NB4 (cell line): ENCODE measurements at regions not wholly inside any gene's neighbourhood (a gene's known extent, or its start where the extent isn't known, plus 50 kb on each side); places are given as distances from the start of the nearest gene placed in this dataset.

Source experiments
- DNase-seq: peaks from one replicate; pipeline ENCODE4 v3.0.0; 2010; ENCODE audit warnings: low read depth
- H3K4me3 ChIP-seq: one replicate; pipeline ENCODE4 v1.5.1; 2011; ENCODE audit warnings: mild to moderate bottlenecking, low read depth, low read length, moderate library complexity
- MYC ChIP-seq: IDR thresholded peaks from 2 replicates; pipeline ENCODE4 v1.6.1; 2011; ENCODE audit warnings: low read depth, low read length
- POLR2A ChIP-seq: IDR thresholded peaks from 2 replicates; pipeline ENCODE4 v1.6.1; 2011; ENCODE audit warnings: mild to moderate bottlenecking; ENCODE audit not compliant: insufficient read length; ENCODE audit errors: extremely low read depth
- TF ChIP-seq, protein P1 (sequence below): IDR thresholded peaks from 2 replicates; pipeline ENCODE4 v1.6.1; 2011; ENCODE audit warnings: low read depth, low read length
- TF ChIP-seq, protein P2 (sequence below): IDR thresholded peaks from one replicate; pipeline ENCODE4 v1.5.1; 2012; ENCODE audit warnings: low read depth, low read length

GRCh38 chr1:221414772-221415539 lies 326.9 kb downstream of the DUSP10 start:
- DNase-seq = no peak
- no peak for TF ChIP-seq POLR2A
- TF ChIP-seq, protein P1, sequence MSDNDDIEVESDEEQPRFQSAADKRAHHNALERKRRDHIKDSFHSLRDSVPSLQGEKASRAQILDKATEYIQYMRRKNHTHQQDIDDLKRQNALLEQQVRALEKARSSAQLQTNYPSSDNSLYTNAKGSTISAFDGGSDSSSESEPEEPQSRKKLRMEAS = no peak
- TF ChIP-seq MYC = no peak
- TF ChIP-seq, protein P2, sequence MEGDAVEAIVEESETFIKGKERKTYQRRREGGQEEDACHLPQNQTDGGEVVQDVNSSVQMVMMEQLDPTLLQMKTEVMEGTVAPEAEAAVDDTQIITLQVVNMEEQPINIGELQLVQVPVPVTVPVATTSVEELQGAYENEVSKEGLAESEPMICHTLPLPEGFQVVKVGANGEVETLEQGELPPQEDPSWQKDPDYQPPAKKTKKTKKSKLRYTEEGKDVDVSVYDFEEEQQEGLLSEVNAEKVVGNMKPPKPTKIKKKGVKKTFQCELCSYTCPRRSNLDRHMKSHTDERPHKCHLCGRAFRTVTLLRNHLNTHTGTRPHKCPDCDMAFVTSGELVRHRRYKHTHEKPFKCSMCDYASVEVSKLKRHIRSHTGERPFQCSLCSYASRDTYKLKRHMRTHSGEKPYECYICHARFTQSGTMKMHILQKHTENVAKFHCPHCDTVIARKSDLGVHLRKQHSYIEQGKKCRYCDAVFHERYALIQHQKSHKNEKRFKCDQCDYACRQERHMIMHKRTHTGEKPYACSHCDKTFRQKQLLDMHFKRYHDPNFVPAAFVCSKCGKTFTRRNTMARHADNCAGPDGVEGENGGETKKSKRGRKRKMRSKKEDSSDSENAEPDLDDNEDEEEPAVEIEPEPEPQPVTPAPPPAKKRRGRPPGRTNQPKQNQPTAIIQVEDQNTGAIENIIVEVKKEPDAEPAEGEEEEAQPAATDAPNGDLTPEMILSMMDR = no peak
- H3K4me3 ChIP-seq = no peak overlapping the region

- no peak overlapping the region for H3K4me3 ChIP-seq
- TF ChIP-seq POLR2A (no peak), MYC (no peak)
- TF ChIP-seq, protein P2 = no peak
- TF ChIP-seq, protein P1 = no peak
- DNase-seq = no peak
Measured at GRCh38 chr1:221415651-221416050, 326.2 kb downstream of the DUSP10 start.

DNA sequence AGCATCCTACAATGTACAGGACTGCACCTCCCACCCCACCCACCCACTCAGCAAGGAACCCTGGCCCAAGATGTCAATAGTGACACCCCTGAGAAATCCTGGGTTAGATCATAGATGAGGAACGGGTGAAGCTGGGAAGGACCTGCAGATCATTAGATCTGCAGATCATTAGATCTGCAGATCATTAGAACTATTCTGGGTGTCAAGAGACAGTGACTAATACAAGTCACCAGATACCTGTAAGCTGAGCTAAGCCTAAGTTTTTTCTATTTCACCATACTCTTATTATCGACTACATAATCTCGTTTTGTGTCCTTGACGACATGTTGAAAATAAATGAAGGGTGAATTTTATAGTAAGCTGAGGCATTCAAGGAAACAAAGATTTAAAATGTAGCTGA lies 325.7 kb downstream of the DUSP10 start:
- TF ChIP-seq MYC (no peak), POLR2A (no peak)
- TF ChIP-seq, protein P2 = no peak
- TF ChIP-seq, protein P1 = no peak
- DNase-seq = no peak
- no peak overlapping the region for H3K4me3 ChIP-seq

DNA sequence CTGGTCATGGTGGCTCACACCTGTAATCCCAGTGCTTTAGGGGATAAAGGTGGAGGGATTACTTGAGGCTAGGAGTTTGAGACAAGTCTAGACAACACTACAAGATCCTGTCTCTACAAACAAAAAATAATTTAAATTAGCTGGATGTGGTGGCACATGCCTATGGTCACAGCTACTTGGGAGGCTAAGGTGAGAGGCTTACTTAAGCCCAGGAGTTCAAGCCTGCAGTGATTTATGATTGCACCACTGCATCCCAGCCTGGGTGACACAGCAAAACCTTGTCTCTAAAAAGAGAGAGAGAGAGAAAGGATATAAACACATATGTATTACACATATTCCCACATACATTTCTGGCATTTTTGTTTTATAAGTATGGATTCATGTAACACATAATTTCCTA lies 325.2 kb downstream of the DUSP10 start:
- TF ChIP-seq, protein P1 = no peak
- DNase-seq = no peak
- H3K4me3 ChIP-seq = no peak overlapping the region

DNA sequence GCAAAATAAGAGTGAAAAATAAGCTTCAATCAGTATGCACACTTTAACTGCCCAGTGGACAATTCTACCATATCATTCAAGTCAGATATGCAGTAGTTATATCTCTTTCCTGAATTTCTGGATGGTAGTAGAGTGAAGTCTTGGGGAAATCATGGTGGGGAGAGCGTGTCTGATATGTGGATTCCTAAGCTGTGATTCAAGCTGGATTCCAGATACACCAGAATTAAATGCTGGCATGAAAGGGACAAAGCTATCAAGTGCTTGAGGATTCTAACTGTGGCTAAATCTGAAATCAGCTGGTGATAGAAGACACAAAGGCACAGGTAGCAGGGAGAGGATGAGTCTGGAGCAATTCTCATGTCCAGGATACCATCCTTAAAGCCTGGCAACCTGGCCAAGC lies 323.5 kb downstream of the DUSP10 start:
- H3K4me3 ChIP-seq = no peak overlapping the region
- TF ChIP-seq, protein P1 = no peak
- no peak for TF ChIP-seq POLR2A
- TF ChIP-seq, protein P2 = no peak
- no peak for TF ChIP-seq MYC
- no peak for DNase-seq

DNA sequence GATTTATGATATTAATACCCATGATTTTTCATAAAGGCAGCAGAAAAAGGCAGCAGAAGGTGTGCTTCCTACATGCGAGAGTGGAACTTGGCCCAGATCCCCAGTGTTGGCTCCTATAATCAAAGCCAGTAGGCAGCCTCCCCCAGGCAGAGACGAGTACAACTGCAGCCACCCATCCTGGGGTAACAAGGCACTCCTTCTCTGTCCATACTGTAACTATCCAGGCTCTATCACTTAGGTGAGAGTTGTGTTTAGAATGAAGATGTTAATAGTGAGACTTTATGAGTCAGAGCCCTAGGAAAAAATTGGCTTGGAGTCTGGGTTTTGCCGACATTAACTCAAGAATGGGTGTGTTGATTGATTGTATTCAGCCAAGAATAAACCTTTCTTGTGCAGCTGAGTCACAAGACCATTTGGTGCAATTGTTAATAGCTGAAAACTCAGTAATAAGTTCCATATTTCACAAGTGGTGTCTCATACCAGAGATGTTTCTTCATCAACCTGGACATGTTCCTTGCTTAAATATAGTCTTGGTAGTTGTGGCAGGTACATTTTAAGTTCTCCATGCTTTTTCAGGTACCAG lies 322.3 kb downstream of the DUSP10 start:
- TF ChIP-seq, protein P1 = no peak
- TF ChIP-seq, protein P2 = no peak
- TF ChIP-seq POLR2A = no peak
- TF ChIP-seq MYC = no peak
- H3K4me3 ChIP-seq = no peak overlapping the region
- DNase-seq = no peak
